HT1080 (cell line): ENCODE measurements at regions not wholly inside any gene's neighbourhood (a gene's known extent, or its start where the extent isn't known, plus 50 kb on each side); places are given as distances from the start of the nearest gene placed in this dataset.
A peak's percentile ranks its signal among the peaks of the same experiment; 100 is the strongest.
"Not testable (repeated sequence)": the region's sequence is repeated elsewhere in the genome, so short reads cannot be mapped to it uniquely, and the experiment has no call there.

Source experiments
- DNase-seq: peaks from one replicate; pipeline ENCODE4 v3.0.0-alpha.2; 2015; ENCODE audit warnings: low read depth

DNA sequence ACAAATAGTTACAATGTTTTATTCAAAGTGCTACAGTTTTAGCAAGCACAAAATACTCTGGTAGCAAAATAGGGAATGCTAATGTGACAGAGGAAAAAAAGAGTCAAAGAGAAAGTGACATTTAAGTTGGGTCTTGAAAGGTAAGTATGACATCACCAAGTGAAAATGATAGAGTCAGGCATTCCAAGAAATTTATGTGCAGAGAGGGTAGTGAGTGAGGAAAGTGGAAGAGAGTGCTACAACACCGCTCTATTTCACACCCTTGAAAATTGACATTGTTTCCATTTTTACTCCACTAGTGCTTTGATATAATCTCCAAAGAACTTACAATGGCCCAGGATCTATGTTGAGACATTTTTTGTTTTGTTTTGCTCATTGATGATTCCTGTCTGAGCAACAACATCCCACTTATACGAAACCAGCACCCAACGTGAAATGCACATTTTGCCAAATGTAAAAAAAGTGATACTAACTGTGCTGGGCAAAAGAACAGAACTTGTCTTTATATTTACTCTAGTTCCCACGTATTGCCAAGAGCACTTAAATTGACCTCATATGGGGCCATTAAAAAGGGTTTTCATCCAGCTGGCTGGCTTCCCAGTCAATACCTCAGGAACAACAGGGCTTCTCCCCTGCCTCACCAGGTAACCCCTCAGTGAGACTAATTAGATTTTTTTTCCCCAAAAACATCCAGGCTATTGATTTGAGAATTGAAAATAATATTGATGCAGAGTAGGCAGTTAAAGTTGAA lies 206.3 kb upstream of the NR5A2 start:
- DNase-seq = no peak

DNA sequence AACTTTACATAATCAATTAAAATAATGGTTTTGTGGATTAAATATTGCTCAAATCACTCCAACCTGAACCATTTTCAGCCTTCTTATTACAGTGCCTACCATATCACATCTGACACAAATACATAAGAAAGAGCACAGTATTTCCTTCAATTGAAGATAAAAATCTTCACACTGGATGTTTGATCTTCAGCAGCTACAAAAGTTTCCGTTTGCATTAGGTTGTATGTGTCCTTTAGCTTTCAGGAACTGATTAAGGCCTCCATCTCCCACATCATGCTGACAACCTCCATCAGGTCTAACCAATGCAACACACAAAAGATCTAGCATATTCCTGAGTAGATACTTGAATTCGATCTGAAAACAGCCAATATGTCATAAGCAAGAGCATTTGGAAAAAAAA lies 195.1 kb upstream of the NR5A2 start:
- no peak for DNase-seq

GRCh38 chr1:199834711-199835110 lies 192.8 kb upstream of the NR5A2 start:
- no peak for DNase-seq

DNA sequence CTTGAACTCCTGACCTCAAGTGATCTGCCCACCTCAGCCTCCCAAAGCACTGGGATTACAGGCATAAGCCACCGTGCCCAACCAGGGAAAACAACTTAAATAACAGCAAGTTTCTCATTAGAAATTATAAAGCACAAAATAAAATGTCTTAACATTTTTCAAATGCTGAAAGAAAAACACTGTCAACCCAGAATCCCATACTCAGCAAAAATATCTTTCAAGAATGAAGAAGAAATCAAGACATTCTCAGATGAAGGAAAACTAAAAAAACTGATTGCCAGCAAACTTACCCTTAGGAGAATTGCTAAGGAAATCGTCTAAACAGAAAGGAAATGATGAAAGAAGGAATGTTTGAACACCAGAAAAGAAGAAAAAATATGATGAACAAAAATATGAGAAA lies 191.1 kb upstream of the NR5A2 start:
- DNase-seq = no peak

- no peak for DNase-seq
These were observed 190.2 kb upstream of the NR5A2 start for GRCh38 chr1:199837321-199837720.

DNA sequence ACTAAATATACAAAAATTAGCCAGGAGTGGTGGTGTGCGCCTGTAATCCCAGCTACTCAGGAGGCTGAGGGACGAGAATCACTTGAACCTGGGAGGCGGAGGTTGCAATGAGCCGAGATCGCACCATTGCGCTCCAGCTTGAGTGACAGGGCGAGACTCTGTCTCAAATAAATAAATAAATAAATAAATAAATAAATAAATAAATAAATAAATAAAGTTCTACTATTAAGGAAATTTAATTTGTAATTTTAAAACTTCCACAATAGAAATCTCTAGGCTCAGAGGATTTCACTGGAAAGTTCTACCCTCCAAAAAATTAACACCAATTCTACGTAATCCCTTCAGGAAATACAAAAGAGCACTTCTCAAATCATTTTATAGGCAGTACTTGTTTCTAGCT lies 187.9 kb upstream of the NR5A2 start:
- DNase-seq = not testable (repeated sequence)

DNA sequence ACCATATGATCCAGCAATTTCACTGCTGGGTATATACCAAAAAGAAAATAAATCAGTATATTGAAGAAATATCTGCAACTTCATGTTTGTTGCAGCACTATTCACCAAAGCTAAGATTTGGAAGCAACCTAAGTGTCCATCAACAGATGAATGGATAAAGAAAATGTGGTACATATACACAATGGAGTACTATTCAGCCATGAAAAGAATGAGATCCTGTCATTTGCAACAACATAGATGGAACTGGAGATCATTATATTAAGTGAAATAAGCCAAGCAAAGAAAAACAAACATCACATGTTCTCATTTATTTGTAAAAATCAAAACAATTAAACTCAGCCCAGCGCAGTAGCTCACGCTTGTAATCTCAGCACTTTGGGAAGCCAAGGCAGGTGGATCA lies 184.4 kb upstream of the NR5A2 start:
- not testable (repeated sequence) for DNase-seq

DNA sequence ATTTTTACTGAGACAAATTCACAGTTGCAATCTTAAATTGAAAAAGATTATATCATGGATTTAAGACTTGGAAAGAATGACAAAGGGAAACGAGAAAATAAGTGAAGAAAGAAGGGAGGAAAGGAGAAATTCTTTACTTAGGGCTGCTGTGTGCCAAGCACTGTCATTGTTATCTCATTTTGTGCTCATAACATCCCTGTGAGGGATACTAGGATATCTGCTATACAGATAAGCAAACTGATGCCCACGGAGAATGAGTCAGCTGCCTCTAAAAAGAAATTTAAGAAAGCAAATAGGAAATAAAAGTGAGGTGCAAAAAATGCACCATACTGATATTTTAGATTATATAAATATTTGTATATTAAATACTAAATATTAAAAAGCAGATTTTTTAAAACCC lies 183.6 kb upstream of the NR5A2 start:
- DNase-seq = no peak

DNA sequence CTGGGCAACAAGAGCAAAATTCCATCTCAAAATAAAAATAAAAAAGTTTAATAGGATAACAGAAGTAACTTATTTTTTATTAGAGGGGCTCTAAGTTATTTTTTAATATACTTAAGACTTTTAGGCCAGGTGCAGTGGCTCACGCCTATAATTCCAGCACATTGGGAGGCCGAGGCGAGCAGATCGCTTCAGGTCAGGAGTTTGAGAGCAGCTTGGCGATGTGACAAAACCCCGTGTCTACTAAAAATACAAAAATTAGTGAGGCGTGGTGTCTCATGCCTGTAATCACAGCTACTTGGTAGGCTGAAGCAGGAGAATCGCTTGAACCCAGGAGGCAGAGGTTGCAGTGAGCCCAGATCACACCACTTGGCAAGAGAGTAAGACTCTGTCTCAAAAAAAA lies 180.5 kb upstream of the NR5A2 start:
- DNase-seq = no peak

DNA sequence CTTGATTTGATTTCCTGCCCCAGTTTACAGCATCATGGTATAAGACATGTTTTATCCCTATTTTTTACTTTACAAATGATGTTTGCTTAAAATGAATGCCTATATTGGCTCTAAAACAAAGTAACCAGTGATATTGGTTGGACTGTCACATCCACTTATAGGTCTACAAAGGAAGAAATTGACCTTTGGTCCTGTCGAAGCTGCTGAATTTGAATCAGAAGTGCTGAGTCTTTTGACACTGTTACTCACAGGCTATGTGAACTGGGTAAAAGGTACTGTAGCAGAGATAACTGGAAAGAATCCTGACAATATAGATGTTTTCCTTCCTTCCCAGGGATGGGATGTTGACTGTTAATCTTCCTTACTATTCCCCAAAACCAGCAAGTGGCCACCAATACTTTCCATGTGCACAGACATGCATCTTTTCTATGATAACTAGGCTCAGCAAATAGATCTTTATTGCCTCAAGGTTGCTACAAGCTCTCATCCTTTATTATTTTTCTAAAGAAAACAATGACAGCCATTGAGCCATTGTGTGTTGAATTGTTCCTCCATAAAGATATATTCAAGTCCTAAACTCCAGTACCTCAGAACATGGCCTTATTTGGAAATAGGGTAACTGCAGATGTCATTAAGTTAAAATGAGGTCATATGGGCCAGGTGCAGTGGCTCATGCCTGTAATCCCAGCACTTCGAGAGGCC lies 175.9 kb upstream of the NR5A2 start:
- no peak for DNase-seq

DNA sequence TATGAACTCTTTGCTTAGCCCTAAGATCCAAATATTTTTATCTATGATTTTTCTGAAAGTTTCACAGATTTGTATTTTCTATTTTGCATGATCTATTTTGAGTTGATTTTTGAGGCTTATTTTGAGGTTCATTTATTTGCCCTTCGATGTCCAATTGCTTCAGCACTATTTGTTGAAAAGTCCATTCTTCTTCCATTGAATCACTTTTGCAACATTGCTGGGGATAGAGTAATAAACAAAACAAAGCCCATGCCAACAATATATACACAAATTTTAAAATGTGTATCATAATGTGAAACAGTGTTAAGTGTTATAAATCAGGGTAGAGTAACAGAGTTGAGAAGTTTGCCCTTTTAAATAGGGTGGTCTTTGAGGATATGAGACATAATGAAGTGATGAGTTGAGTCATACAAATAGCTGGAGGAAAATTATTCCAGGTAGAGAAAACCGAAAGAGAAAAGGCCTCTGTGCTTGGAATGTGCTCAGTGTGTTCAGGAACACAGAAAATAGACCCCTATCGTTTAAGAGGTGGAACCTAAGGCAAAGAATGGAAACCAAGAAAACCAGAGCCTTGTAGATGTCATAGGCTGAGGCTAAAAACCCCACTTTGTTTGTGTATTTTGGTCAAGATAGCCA lies 172.7 kb upstream of the NR5A2 start:
- peak; percentile 55 for DNase-seq

DNA sequence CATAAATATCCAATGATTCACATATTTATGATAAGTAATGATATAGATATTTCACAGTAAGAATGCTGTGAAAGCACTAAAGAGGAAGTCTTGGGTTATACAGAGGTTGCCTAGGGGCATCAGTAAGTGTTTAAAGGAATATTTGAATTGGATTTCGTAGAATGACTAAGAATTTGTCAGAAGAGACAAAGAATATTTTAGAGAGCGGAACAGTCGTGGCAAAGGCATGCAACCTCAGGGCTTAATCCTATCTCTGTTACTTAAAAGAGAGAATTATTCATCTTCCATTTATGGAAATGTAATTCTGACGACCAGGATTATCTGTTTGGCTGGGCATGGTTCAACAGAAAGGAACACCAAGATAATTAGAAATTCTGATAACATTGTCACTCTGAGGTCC lies 171.9 kb upstream of the NR5A2 start:
- peak; percentile 81 for DNase-seq

DNA sequence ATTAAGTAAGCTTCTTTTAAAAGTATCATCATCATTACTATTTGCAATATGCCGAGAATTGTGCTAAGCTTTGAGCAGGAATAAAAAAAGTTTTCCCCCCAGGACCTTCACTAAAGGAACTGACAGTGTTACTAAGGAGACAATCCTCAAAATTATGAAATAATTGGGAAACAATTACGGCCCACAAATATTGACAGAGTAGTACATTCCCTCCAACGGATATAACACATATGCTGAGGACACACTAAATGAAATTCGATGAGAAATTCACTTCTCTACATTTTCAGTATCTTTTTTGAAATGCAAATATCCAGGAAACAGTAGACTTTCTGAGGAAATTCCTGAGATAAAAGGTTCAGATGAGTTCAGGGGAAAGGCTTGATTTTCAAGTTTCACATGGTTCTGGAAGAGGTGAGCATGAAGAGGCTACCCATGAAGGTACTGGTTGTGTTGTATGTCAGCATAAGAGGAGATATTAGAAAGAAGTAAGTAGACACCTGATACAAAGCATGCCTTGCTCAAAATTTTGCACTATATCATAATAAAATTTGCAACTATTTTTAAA lies 171.2 kb upstream of the NR5A2 start:
- no peak for DNase-seq

DNA sequence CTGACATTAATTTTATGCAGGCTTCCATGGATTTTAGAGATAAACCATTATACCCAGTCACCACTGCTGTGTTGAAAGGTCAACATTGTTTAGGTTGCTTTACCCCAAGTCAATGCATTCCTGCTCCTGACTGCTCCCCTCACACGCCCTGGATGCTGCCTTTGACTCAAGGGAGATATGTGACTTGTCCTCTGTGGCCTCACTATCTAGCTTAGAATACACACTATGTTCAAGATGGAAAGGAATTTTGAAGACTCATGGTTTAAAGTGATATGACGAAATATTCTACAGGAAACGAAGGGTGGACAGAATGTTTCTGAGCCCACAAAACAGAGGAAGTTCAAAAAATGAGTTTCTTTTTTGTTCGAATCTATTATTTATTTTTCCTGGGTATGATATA lies 170.4 kb upstream of the NR5A2 start:
- DNase-seq = peak; percentile 27

DNA sequence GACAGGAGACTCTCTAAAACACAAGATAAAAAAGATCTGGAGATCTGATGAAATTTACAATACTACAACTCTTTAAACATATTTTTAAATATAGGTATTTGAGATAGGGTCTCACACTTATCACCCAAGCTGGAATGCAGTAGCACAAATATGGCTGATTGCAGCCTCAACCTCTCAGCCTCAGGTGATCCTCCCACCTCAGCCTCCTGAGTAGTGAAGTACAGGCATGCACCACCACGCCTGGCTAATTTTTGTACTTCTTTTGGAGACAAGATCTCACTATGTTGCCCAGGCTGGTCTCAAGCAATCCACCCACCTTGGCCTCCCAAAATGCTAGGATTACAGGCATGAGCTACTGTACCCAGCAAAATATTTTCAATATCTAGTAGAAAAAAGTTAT lies 170.0 kb upstream of the NR5A2 start:
- DNase-seq = no peak

DNA sequence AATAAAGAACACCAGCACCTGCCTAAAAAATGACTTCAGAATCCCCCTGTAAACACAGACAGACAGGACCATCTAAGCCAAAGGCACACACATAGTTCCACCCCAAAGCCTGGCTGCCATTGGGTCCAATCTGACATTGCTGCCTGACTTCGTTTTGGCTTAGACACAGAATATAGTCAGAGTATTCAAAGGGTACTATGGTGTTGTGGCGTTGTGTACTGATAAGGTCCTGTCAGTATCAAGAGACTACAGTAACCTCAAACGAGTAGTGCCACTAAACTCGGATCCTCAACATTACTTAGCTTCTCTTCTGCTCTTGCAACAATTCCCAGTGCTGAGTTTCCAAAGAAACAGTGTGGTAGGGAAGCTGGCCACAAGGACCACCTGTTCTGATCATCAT lies 169.3 kb upstream of the NR5A2 start:
- DNase-seq = no peak

- no peak for DNase-seq
These were observed 168.7 kb upstream of the NR5A2 start for GRCh38 chr1:199858856-199859255.

DNA sequence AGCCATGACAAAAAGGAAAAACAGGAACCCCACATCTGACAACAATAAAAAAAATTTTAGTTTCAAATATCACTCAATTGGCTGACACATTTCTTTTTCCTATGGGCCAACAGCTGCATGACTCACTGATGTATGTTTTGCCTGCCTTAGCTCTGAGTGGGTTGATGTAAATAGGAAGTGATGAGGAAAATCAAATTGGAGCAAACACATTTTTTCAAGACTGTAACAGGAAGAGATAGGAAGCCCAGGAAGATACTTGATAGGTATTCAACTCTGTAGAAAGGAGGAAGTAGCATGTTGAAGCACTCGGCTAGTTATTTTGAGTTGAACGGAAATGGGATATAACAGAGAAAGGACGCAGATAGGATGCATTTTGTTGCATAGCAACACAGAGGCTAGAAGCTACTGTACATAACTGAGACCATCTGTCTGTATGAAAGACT lies 168.0 kb upstream of the NR5A2 start:
- DNase-seq = peak; percentile 82

DNA sequence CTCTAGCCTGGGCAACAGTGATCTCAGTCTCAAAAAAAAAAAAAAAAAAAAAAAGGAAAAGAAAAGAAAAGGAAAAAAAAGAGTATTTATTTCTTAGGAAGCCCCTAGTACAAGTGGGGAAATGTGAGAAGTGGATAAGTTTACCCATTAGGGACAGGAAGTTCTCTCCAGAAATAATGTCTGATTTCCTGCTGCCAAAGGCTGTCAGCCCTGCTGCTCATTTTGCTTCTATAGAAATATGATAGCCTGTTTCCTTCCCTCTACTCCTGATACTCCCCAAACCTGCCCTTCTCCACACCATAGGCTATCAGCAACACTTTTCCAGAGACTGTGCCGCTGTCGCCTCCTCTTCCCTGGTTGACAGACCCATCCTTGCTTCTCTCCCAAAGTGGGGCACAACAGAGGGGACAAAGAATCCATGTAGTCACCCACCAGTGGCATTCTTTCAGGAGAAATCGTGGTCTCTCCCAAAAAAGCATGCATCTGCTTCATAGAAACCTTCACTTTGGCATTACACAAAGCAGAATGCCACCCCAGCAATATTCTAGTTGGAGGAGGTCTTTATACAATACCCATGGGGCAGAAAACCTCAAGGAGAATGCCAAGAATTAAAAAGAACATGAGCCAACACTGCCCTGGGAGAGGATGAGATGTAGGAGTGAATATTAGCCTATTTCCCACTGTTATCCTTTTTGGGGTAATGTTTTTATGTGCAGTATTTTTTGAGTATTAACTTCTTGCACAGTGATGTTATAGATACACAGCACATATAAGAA lies 166.3 kb upstream of the NR5A2 start:
- DNase-seq = no peak

- DNase-seq = no peak
These were observed 165.5 kb upstream of the NR5A2 start for GRCh38 chr1:199862047-199862446.

GRCh38 chr1:199866210-199866617 lies 161.3 kb upstream of the NR5A2 start:
- no peak for DNase-seq
